ENCODE measurements at regions not wholly inside any gene's neighbourhood (a gene's known extent, or its start where the extent isn't known, plus 50 kb on each side); places are given as distances from the start of the nearest gene placed in this dataset.

DNA sequence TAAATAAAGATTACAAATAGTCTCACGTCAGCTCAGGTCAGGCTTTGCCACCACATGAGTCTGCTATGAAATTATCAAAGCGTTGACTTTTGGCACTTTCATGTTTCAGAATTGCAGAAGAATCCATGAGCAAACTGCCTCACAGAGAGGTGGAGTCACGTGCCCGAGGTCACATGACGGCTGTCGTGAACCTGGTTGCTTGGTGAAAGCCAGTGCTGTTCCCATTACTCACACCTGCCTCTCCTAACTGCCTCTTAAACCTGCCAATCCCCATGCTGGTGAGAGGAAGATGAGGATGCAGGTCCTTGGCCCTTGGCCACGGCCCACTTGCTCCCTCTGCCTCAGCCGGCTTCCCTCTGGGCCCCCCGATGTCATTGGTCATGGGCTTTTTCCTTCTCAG lies 272.7 kb downstream of the BCL11B start:
- TF ChIP-seq, protein P1, sequence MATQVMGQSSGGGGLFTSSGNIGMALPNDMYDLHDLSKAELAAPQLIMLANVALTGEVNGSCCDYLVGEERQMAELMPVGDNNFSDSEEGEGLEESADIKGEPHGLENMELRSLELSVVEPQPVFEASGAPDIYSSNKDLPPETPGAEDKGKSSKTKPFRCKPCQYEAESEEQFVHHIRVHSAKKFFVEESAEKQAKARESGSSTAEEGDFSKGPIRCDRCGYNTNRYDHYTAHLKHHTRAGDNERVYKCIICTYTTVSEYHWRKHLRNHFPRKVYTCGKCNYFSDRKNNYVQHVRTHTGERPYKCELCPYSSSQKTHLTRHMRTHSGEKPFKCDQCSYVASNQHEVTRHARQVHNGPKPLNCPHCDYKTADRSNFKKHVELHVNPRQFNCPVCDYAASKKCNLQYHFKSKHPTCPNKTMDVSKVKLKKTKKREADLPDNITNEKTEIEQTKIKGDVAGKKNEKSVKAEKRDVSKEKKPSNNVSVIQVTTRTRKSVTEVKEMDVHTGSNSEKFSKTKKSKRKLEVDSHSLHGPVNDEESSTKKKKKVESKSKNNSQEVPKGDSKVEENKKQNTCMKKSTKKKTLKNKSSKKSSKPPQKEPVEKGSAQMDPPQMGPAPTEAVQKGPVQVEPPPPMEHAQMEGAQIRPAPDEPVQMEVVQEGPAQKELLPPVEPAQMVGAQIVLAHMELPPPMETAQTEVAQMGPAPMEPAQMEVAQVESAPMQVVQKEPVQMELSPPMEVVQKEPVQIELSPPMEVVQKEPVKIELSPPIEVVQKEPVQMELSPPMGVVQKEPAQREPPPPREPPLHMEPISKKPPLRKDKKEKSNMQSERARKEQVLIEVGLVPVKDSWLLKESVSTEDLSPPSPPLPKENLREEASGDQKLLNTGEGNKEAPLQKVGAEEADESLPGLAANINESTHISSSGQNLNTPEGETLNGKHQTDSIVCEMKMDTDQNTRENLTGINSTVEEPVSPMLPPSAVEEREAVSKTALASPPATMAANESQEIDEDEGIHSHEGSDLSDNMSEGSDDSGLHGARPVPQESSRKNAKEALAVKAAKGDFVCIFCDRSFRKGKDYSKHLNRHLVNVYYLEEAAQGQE (IDR thresholded peaks at IDR 0.05; ENCODE audit: low read depth), result no peak
- TF ChIP-seq CREB1 (IDR thresholded peaks at IDR 0.05; ENCODE audit: low read depth) (no peak), TAF1 (IDR thresholded peaks at IDR 0.05; ENCODE audit: low read depth) (no peak), EP300 (IDR thresholded peaks at IDR 0.05; ENCODE audit: borderline replicate concordance) (no peak), YY1 (IDR thresholded peaks at IDR 0.05; ENCODE audit: low read depth) (no peak), FOXM1 (IDR thresholded peaks at IDR 0.05; ENCODE audit: borderline replicate concordance, low read depth) (no peak), NFIC (IDR thresholded peaks at IDR 0.05) (no peak)
- TF ChIP-seq, protein P2, sequence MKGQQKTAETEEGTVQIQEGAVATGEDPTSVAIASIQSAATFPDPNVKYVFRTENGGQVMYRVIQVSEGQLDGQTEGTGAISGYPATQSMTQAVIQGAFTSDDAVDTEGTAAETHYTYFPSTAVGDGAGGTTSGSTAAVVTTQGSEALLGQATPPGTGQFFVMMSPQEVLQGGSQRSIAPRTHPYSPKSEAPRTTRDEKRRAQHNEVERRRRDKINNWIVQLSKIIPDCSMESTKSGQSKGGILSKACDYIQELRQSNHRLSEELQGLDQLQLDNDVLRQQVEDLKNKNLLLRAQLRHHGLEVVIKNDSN (IDR thresholded peaks at IDR 0.05), result peak; percentile 71
- TF ChIP-seq, protein P3, sequence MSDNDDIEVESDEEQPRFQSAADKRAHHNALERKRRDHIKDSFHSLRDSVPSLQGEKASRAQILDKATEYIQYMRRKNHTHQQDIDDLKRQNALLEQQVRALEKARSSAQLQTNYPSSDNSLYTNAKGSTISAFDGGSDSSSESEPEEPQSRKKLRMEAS (IDR thresholded peaks at IDR 0.05), result no peak
